Kidney (tissue), 13 donors: ENCODE measurements at regions not wholly inside any gene's neighbourhood (a gene's known extent, or its start where the extent isn't known, plus 50 kb on each side); places are given as distances from the start of the nearest gene placed in this dataset.
A peak's percentile ranks its signal among the peaks of the same experiment; 100 is the strongest.

ENCODE experiments used
- DNase-seq, 5 donors: peaks; one replicate each; pipeline ENCODE4 v3.0.0-alpha.2; 2013 to 2020
- FAIRE-seq: peaks from 2 replicates; lab custom pipeline; 2012; peaks lifted over from hg19 to GRCh38; lab: Jason Lieb, UNC
- H3K27ac ChIP-seq, 2 donors: one replicate each; pipeline ENCODE4 v1.7.0; 2013; ENCODE audit warnings: low read depth in 2 of 2, low read length in 2 of 2, inconsistent platforms in 1 of 2
- H3K27me3 ChIP-seq: one replicate; pipeline ENCODE4 v1.7.1; 2013; ENCODE audit warnings: low read length, inconsistent platforms; ENCODE audit not compliant: control insufficient read depth, insufficient read depth
- H3K36me3 ChIP-seq, 3 donors: one replicate each; pipeline versions ENCODE4 v1.7.0 to v1.7.1; 2013; ENCODE audit warnings: low read length in 3 of 3, control low read depth in 1 of 3, inconsistent platforms in 1 of 3; ENCODE audit not compliant: insufficient read depth in 3 of 3, control insufficient read depth in 2 of 3
- H3K4me1 ChIP-seq, 3 donors: one replicate each; pipeline versions ENCODE4 v1.7.0 to v1.7.1; 2013; ENCODE audit warnings: low read length in 3 of 3, inconsistent platforms in 1 of 3, low read depth in 1 of 3; ENCODE audit not compliant: control insufficient read depth in 2 of 3, insufficient read depth in 2 of 3
- H3K4me3 ChIP-seq, 3 donors: one replicate each; pipeline versions ENCODE4 v1.7.0 to v1.8.1; 2013; ENCODE audit warnings: low read length in 3 of 3, control low read depth in 1 of 3, inconsistent platforms in 1 of 3
- H3K9ac ChIP-seq, 3 donors: one replicate each; pipeline versions ENCODE4 v1.7.0 to v1.7.1; 2013; ENCODE audit warnings: low read length in 3 of 3, control low read depth in 1 of 3, inconsistent platforms in 1 of 3
- H3K9me3 ChIP-seq, 3 donors: one replicate each; pipeline versions ENCODE4 v1.7.0 to v1.7.1; 2013; ENCODE audit warnings: low read length in 3 of 3, control low read depth in 1 of 3, inconsistent platforms in 1 of 3; ENCODE audit not compliant: control insufficient read depth in 2 of 3, insufficient read depth in 1 of 3
- intact Hi-C: fragments of 100-400 bp; cut with DNase I; formaldehyde crosslinking; loops from one replicate; pipeline ENCODE4 v1.11.1; 2022
- TF ChIP-seq, protein P1 (sequence below): IDR thresholded peaks from 3 replicates; pipeline ENCODE4 v1.5.1; 2012; ENCODE audit warnings: mild to moderate bottlenecking, moderate library complexity, borderline replicate concordance; ENCODE audit not compliant: insufficient read depth; ENCODE audit errors: extremely low read depth
- donor health status: control.
- donor health status: control.
- donor health status: control.
- donor health status: control.
- donor health status: control.
- donor health status: DM: yes; HTN: yes; CAD: no.
- donor health status: Normal renal cell carcinoma (clear cell type).

DNA sequence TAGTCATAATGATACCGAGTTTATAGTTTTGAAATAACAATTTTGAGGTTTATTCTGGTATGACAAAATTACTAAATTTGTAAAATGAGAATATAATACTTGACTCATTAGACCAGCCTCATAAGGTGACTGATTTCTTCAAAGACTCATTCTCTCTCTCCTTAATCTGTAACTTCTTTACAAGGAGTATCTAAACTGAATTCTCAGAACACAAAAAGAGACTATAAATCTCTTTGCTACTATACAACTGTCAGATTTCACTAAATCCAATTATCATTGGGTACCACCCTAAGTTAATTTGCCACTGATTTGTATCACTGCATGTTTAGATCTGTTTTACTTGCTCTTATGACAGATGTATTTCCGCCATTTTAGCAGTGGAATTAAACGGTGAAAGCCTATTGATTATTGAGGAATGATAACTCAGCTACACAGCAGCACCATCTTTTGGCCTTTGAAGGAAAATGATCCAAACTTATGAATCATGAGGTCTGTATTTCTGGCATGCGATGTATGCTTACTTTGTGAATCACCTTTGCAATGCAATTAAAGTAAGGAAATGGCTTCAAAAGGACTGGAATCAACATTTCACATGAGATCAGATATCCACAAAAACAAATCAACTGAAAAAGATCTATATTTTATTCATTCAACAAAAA lies 161.2 kb downstream of the RERGL start:
- DNase-seq (no peak), FAIRE-seq (no peak)
- Histone ChIP-seq H3K4me1 (no peaks in the 10 kb centered on the region), H3K4me3 (no peak overlapping the region), H3K27me3 (no peaks in the 10 kb centered on the region), H3K36me3 (no peaks in the 10 kb centered on the region), H3K27ac (no peak overlapping the region), H3K9me3 (no peaks in the 10 kb centered on the region), H3K9ac (no peak overlapping the region)
- intact Hi-C loops: no loop called here
- TF ChIP-seq, protein P1, sequence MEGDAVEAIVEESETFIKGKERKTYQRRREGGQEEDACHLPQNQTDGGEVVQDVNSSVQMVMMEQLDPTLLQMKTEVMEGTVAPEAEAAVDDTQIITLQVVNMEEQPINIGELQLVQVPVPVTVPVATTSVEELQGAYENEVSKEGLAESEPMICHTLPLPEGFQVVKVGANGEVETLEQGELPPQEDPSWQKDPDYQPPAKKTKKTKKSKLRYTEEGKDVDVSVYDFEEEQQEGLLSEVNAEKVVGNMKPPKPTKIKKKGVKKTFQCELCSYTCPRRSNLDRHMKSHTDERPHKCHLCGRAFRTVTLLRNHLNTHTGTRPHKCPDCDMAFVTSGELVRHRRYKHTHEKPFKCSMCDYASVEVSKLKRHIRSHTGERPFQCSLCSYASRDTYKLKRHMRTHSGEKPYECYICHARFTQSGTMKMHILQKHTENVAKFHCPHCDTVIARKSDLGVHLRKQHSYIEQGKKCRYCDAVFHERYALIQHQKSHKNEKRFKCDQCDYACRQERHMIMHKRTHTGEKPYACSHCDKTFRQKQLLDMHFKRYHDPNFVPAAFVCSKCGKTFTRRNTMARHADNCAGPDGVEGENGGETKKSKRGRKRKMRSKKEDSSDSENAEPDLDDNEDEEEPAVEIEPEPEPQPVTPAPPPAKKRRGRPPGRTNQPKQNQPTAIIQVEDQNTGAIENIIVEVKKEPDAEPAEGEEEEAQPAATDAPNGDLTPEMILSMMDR: no peak

DNA sequence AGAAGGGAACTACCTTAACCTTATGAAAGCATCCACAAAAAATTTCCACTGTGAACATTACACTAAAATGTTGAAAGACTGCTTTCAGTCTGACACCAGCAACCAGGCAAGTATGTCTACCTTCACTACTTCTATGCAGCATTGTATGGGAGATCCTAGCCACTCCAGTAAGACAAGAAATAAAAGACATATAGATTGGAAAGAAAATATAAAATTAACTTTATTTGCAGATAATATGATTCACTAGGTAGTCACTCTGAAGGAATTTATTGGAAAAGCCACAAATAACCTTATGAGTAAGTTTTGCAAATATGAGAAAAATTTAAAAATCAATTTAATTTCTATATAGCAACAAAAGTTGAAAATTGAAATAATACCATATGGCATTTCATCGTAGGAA lies 172.0 kb downstream of the RERGL start:
- FAIRE-seq (no peak), DNase-seq (no peak)
- no peak overlapping the region for H3K4me3 ChIP-seq
- intact Hi-C loops: no loop called here
- H3K36me3 ChIP-seq: no peaks in the 10 kb centered on the region
- no peak overlapping the region for H3K27ac ChIP-seq
- TF ChIP-seq, protein P1: no peak
- H3K9me3 ChIP-seq: peaks cover 0 to 2% (median 2%) of the 10 kb centered on the region in 3 donors
- no peaks in the 10 kb centered on the region for H3K27me3 ChIP-seq
- no peaks in the 10 kb centered on the region for H3K4me1 ChIP-seq
- H3K9ac ChIP-seq: no peak overlapping the region

DNA sequence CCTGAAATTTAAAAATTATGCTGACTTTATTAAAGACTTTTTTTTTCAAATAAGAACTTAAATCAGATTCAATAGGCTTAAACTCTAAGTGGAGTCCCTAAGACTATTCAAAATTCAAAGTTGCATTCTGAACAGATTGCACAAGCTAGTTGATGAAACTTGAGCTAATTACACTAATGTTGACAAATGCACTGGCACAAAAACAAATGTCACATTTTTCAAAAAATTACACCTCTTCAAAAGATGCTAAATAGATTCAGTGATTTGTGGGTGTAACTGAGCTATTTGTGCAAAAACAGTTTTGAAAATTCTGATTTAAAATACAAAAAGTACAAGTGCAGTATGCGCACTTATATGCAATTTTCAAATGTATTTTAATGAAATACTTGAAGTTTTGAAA lies 205.4 kb downstream of the RERGL start:
- TF ChIP-seq, protein P1: no peak
- no peak overlapping the region for H3K9ac ChIP-seq
- no peaks in the 10 kb centered on the region for H3K36me3 ChIP-seq
- no peak overlapping the region for H3K4me3 ChIP-seq
- H3K9me3 ChIP-seq: no peaks in the 10 kb centered on the region
- no peaks in the 10 kb centered on the region for H3K27me3 ChIP-seq
- FAIRE-seq (no peak), DNase-seq (no peak)
- intact Hi-C loops: no loop called here
- no peak overlapping the region for H3K27ac ChIP-seq
- H3K4me1 ChIP-seq: no peaks in the 10 kb centered on the region

DNA sequence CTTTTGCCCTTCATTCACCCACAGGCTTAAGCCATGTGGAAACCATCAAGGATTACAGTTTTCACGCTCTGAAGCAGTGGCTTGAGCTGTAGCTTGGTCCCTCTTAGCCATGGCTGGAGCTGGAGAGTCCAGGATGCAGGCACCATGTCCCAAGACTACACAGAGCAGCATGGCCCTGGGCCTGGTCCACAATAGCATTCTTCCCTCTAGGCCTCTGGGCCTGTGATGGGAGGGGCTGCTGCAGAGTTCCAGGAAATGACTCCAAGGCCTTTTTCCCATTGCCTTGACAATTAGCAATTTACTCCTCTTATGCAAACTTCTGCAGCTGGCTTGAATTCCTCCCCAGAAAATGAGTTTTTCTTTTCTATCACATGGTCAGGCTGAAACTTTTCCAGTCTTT lies 211.3 kb downstream of the RERGL start:
- Histone ChIP-seq H3K9me3 (no peaks in the 10 kb centered on the region), H3K4me3 (no peak overlapping the region), H3K27ac (no peak overlapping the region), H3K36me3 (no peaks in the 10 kb centered on the region), H3K4me1 (no peaks in the 10 kb centered on the region), H3K27me3 (no peaks in the 10 kb centered on the region), H3K9ac (no peak overlapping the region)
- DNase-seq: peak in 1 of 5 donors; percentile 28
- TF ChIP-seq, protein P1: no peak
- FAIRE-seq: no peak
- intact Hi-C loops: no loop called here
